ENCODE measurements at regions not wholly inside any gene's neighbourhood (a gene's known extent, or its start where the extent isn't known, plus 50 kb on each side); places are given as distances from the start of the nearest gene placed in this dataset.

GRCh38 chr2:12988279-12988678 lies 271.5 kb downstream of the TRIB2 start:
- no peaks in the 10 kb centered on the region for H3K36me3 ChIP-seq
- TF ChIP-seq CTCF (IDR thresholded peaks at IDR 0.05), result no peak
- TF ChIP-seq POLR2A (IDR thresholded peaks at IDR 0.05), result no peak
- no peak for DNase-seq
- no peaks in the 10 kb centered on the region for H3K9me3 ChIP-seq
- no peak overlapping the region for H3K27ac ChIP-seq
- H3K4me1 ChIP-seq, result no peaks in the 10 kb centered on the region
- no peaks in the 10 kb centered on the region for H3K27me3 ChIP-seq
- H3K4me3 ChIP-seq, result no peak overlapping the region

- TF ChIP-seq CTCF (IDR thresholded peaks at IDR 0.05) (no peak), POLR2A (IDR thresholded peaks at IDR 0.05) (no peak)
- H3K27me3 ChIP-seq, result no peaks in the 10 kb centered on the region
- H3K9me3 ChIP-seq, result no peaks in the 10 kb centered on the region
- no peak for DNase-seq
- no peaks in the 10 kb centered on the region for H3K4me1 ChIP-seq
- no peak overlapping the region for H3K27ac ChIP-seq
- H3K36me3 ChIP-seq, result no peaks in the 10 kb centered on the region
- no peak overlapping the region for H3K4me3 ChIP-seq
These were observed 273.8 kb downstream of the TRIB2 start for GRCh38 chr2:12990523-12990922.

GRCh38 chr2:12998685-12999084 lies 281.9 kb downstream of the TRIB2 start:
- no peak overlapping the region for H3K27ac ChIP-seq
- H3K9me3 ChIP-seq, result no peaks in the 10 kb centered on the region
- TF ChIP-seq POLR2A (IDR thresholded peaks at IDR 0.05), result no peak
- TF ChIP-seq CTCF (IDR thresholded peaks at IDR 0.05), result no peak
- H3K36me3 ChIP-seq, result no peaks in the 10 kb centered on the region
- no peak for DNase-seq
- H3K27me3 ChIP-seq, result no peaks in the 10 kb centered on the region
- no peak overlapping the region for H3K4me3 ChIP-seq
- no peaks in the 10 kb centered on the region for H3K4me1 ChIP-seq

- no peak for DNase-seq
- TF ChIP-seq POLR2A (IDR thresholded peaks at IDR 0.05) (no peak), CTCF (IDR thresholded peaks at IDR 0.05) (no peak)
- Histone ChIP-seq H3K27ac (no peak overlapping the region), H3K27me3 (no peaks in the 10 kb centered on the region), H3K36me3 (no peaks in the 10 kb centered on the region), H3K4me3 (no peak overlapping the region), H3K9me3 (no peaks in the 10 kb centered on the region), H3K4me1 (no peaks in the 10 kb centered on the region)
These were observed 284.1 kb downstream of the TRIB2 start for GRCh38 chr2:13000664-13001363.

- H3K4me3 ChIP-seq, result no peak overlapping the region
These were observed 284.7 kb downstream of the TRIB2 start for GRCh38 chr2:13001408-13001807.

More at GRCh38 chr2:13001408-13001807, 284.7 kb downstream of the TRIB2 start:
- no peaks in the 10 kb centered on the region for H3K36me3 ChIP-seq
- no peak for DNase-seq
- no peaks in the 10 kb centered on the region for H3K27me3 ChIP-seq
- no peaks in the 10 kb centered on the region for H3K9me3 ChIP-seq
- H3K4me1 ChIP-seq, result no peaks in the 10 kb centered on the region
- no peak overlapping the region for H3K27ac ChIP-seq
- no peak for TF ChIP-seq POLR2A (IDR thresholded peaks at IDR 0.05)
- TF ChIP-seq CTCF (IDR thresholded peaks at IDR 0.05), result no peak

Measured in Peyer's patch (tissue), 4 donors.